HG02852 (cell line): ENCODE measurements at regions not wholly inside any gene's neighbourhood (a gene's known extent, or its start where the extent isn't known, plus 50 kb on each side); places are given as distances from the start of the nearest gene placed in this dataset.
"Not testable (repeated sequence)": the region's sequence is repeated elsewhere in the genome, so short reads cannot be mapped to it uniquely, and the experiment has no call there.

Experiments used
- ATAC-seq: cut with Tn5 transposase; IDR thresholded peaks from one replicate; pipeline ENCODE4 v1.9.1; 2021; ENCODE audit warnings: mild to moderate bottlenecking, moderate library complexity; ENCODE audit not compliant: unreplicated experiment

DNA sequence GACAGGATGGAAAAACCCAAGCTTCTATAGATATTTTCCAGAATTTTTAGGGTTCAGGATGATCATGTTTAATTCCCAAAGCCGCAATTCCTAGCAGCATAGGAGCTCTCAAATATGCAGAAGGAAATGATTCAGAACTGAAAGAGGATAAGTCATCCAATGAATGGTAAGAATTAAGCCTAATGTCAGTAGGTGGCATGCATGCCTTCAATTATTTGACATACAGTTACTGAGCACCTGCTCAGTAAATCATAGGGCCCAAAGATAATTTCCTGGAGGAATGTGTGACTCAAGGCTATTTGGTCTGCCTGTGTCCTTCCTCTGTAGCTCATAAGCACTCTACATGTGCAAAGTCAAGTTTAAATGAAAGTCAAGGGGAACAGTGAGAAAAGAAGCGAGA, 116.8 kb upstream of the SLC38A4 start:
- ATAC-seq, result no peak

DNA sequence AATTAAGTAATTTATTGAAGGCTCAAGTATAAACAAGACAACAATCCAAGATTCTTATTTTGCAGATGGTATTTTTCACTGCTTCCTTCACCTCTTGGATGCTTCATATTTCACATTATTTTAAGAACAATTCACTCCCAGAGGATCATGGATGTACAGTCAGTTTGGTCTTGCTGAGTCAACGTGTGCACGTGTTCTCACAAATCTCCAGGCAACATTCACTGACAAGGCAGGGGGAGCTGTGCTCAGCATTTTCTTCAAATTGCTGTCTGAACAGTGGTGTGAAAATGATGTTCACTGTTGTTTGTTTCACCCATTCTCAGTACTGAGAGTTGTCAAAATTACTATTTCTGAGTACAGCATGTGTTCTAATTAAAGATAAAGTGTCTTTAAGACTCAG, 118.3 kb upstream of the SLC38A4 start:
- ATAC-seq, result no peak

DNA sequence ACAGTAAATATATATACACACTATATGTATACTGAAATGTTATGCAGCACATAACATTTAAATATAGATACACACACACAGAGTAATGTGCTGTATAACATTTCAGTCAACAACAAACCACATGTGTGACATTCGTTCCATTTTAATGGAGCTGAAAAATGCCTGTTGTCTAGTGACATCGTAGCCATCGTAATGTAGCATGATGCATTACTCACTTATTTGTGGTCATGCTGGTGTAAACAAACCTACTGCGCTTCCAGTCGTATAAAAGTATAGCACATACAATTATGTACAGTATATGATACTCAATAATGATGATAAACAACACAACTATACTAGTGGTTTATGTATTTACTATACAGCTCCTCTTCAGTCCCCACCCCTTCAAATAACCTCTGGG, 119.0 kb upstream of the SLC38A4 start:
- ATAC-seq, result no peak

DNA sequence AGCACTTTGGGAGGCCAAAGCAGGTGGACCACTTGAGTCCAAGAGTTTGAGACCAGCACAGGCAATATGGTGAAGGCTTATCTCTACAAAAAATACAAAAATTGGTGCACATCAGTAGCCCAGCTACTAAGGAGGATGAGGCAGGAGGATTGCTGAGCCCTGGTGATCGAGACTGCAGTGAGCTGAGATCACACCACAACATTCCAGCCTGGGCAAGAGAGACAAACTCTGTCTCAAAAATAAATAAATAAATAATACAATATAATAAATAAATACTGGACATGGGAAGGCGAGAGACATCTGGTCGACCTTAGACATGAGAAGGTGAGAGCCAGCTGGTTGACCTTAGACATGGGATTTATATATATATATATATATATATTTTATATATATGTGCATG, 119.8 kb upstream of the SLC38A4 start:
- ATAC-seq, result no peak

DNA sequence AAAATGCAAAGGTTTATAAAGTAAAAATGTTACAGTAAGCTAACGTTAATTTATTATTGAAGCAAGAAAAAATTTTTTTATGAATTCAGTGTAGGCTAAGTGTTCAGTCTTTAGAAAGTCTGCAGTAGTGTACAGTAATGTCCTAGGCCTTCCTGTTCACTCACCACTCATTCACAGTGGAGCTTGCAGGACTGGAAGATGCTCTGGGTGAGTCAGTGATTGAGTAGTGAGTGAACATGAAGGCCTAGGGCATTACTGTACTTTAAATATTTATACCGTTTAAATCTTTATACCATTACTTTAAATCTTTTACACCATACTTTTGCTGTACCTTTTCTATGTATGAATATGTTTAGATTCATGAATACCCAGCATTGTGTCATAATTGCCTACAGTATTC, 120.3 kb upstream of the SLC38A4 start:
- ATAC-seq, result no peak

DNA sequence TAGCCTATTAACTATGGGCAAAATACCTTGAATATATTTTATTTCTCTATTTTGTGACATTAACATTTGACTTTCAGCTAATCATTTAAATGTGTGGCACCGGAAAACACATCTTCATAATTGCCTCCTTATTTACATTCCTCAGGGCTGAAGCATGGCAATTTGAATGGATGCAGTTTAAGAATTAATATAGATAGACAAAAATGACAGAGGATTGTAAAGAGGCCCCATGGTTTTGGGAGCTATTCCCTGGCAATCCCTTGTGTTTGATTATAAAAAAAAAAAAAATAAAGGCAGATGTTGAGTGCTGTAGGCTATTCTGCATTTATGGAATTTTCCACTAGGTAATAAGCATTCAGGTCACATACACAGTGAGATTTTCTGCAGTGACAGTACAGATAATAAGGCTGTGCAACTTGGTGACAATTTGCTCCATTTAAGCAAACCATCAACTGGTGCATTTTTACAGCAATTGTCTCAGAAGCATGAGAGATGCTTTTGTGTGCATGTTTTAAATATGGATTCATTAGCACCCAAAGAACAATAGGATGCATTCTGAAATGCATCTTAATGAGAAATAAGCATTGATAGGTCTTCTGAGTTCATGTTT, 123.2 kb upstream of the SLC38A4 start:
- ATAC-seq, result no peak

DNA sequence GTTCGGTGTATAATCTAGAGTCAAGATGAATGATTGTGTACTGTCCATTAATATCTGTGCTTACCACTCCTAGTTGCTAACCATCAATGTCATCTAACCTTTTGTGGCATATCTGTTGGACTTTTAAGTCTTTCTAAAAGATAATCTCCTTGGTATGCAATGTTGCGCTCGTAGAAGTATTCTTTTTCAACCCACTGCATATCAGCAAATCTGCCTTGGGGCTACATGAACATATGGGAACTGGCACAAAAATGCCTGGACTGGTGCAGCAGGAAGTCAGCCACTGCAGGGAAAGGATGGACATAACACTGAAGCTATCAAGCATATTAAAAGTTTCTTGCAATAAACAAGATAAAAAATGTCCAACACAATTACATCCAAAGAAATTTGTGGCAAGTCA, 124.3 kb upstream of the SLC38A4 start:
- ATAC-seq, result no peak

DNA sequence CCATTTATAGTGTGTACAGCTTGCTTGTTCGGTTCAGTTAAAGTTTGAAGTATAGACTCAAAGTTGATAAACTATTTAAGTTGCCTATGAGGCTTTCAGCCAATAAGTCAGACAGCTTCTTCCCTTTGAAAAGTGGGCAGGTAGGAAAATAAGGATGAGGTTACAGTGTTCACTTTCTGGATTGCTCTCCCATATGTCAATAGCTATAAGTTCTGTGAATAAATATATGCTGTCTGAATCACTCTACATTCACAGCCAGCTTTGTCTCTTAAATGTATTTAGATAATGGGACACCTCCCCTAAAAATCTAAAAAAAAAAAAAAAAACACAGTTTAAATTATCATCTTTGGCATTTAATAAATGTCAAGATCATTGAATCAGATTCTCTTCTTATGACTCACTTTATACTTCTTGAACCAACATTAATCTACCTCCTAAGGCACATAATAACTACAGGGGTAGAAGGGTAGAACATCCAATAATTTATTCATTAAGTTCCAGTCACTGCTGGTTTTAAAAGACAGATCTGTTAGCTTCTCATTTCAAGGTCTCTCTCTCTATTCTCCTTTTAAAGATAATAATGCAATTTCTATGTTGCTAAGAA, 126.4 kb upstream of the PCED1B start:
- no peak for ATAC-seq

DNA sequence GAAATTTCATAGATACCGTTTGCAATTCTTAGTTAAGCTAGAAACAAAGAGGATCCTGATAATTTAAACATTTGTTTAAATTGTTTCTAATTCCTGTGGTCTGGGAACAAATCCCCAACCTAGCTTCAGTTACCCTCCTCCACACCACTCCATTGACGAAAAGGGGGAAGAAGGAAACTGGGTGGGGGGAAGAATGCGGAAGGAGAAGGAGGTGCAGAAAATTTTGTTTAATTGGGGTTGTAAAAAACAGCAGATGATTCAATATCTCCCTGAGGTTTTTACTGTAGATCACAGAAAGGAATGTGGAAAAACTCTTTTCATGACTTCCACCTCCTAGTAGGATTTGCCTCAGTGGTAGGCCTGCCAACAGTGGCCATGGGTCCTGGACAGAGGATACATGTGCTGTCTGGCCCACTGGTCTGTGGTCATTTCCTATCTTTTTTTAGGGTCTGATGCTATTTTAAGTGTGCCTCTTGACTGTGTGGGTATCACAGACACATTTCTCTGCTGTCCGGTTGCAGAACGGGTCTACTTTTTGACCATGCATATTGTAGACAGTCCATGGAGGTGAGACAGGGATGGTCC, 122.9 kb upstream of the PCED1B start:
- no peak for ATAC-seq

DNA sequence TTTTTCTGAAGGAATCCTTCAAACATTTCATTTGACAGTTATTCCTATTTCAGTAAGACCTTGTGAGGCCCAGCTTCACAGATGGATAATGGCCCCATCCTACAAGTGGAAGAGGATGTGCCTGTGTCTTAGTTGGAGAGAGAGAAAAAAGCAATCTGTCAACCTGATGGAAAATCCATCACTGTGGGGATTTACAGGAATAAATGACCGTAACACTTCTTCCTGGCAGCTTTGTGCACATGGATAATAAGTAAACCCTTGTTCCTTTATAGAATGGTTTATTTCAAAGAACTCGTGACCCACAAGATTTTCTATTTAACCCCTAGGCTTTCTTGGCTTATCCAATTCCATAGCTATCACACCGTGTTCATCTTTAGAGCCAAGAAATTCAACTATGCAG, 121.4 kb upstream of the PCED1B start:
- no peak for ATAC-seq

DNA sequence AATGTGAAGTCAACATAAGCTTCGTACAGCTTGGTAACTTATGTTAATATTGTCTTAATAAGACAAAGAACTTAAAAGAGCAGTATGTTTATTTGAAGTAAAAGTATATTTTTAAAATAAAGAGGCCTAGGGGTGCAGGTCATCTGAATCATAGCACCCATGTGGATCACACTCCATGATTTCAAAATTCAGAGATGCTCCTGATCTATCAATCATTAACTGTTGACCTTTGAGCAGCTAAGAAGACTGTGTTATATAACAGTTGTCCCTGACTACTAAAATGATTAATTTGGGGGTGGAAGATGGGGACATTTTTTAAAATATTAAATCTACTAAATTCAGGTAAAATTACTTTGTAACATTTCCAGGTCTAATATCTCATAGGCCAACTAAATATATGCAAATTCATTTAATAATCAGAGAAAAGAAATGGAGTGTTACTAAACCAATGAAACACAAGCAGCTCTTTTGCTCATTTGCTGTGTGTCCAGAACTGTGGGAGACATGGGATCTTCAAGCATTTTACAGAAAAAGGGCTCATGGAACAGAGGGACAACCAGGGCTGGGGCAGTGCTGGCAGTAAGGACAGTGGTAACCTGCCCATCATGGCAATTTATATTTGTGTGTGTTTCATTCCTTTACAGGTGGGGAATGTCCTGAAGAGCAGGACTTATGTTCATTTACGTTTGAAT, 120.7 kb upstream of the PCED1B start:
- no peak for ATAC-seq

DNA sequence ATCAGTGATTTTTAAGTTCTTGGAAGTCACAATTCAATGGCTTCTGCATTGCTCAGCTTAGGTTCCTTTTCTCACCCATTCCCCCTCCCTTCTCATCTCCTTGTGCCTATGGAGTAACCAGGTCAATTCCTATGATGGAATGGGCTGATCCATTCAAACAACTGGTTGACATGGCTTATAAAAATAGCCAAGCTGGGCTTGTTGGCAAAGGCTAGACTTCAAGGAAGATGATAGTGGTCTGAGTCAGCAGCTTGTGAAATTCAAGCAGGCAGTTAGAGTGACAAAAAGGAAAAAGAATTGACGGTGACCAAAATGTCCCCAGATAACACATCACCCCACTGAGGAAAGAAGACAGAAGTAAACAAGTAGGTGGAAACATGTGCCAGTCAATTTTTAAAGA, 119.9 kb upstream of the PCED1B start:
- no peak for ATAC-seq

DNA sequence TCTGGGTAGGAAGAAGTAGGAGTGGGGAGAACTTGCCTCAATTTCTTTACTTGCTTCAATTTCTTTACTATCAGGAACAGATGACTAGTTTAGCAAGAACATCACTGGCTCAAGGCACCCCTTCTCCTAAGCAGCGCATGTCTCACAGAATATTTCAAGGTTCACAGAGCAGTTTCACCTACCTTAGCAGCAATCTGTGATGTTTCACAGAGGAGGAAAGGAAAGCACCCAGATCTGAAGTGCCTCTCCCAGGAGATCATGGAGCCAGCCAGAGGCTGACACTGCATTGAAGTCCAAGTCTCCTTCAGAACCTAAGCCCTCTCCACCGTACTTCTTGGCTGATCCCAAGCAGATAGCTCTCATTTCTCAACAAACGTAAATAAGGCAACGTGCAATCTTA, 118.7 kb upstream of the PCED1B start:
- ATAC-seq, result no peak

DNA sequence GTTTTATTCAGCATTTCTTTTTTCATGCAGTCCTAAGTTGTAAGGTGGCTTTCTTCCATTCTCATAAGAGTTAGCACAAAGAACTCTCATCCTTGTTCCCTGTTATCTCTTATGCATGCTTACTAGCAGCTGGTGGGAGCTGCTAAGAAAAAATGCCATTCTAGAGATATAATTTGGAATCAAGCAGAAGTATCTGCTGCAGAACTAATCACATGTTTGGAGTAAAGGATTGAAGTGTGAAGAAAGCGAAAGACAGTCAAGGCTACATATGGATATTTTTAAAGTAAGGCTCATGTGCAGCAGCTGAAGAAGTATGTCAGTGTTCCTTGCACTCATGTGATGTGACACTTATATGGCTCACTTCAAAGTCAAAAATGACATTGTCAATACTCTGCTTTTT, 116.2 kb upstream of the PCED1B start:
- no peak for ATAC-seq

DNA sequence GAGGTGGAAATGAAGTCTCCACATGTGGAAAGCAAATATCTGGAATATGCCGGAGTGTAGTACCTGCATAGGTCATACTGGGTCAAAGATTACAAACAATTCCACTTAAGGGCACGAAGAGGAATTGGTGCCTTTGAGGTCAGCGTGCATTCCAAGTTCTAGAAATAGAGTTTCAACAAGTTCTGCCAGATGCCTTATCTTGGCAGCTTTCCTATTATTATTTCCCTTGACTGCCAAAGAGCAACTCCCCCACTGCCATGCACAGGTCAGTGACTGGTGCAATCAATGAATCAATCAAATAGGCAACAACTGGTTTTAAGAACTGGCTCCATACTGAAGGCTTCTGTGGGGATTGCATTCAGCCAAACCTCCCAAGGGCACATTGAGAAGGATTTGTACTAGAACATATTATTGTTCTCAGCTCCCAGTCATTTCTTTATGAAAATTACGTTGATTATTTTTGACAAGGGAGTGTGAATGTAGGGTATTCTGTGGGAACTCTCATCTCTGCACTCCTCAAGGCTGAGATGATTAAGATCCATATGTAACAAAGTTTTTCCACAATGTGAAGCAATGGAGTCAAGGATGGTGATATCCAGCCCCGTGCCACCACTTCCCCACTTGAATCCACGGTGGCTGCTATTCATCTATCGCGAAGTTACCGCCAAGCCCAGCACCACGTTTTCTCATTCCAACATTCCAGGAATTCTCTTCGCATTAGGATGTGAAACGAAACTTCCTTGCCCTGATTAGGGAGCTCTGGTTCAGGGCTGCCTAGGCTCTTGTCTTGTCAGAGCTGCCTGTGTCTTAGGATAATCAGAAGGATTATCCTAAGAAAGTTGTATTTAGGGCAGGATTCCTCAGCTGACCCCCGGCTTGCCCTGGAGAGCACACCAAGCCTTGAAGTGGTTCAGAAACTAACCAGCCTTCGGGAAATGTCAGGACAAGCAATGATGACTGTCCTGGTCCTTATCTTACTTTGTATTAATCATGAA, 115.1 kb upstream of the PCED1B start:
- ATAC-seq, result no peak

DNA sequence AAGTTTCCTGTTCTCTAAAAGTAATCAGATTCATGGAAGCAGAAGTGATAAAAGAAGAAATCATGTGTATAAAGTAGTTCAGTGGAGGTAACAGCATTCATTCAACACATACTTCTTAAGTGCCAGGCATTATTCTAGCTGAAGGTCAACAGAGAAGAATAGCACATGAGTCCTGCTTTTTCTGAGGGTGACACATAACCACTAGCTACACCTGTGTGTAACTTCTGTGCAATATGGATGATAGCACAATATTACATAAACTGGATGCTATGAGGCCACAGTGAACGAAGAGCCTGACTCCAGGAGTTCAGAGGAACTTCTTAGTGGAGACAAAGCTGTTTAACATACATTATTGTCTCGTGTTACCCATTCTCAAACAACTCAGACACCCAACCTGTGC, 114.3 kb upstream of the PCED1B start:
- ATAC-seq, result no peak

DNA sequence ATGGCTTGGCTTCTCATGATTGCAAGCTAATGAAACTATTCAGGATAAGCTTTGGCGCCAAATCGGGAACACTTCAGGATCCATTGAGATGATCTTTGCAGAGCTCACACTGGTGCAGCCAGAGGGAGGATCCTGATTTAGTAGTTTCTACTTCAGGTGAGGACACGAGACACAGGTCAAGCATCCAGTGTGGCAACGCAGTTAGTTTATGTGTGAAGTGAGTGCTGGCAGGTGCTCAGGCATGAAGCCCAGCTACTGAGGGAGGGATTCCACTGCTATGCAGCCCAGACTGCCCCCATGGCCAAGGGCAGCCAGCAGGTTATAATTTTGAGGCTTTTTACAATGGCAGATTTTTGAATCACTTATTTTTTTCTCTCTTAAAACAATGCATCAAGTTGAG, 113.5 kb upstream of the PCED1B start:
- ATAC-seq, result no peak

DNA sequence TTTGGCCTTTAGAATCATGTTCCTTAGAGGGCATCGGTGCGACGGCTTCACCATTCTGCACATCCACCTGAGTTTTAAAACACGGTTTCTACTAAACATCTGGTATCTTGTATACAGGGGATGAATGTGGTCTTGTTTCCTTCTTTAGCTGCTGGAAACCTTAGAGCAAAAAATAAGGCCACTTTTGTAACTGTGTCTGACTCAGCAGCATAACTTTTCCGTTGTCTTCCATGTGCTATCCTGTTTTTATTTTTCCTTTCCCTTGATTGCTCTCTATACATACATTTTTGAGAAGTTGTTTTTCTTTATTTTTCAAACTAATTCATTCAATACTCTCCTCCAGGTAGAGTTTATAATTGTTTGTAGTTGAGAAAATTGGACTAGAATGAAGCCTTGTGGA, 108.8 kb upstream of the PCED1B start:
- ATAC-seq, result no peak

DNA sequence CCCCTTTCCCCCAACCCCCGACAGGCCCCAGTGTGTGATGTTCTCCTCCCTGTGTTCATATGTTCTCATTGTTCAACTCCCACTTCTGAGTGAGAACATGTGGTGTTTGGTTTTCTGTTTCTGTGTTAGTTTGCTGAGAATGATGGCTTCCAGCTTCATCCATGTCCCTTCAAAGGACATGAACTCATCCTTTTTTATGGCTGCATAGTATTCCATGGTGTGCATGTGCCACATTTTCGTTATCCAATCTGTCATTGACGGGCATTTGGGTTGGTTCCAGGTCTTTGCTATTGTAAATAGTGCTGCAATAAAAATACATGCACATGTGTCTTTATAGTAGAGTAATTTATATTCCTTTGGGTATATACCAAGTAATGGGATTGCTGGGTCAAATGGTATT, 105.5 kb upstream of the PCED1B start:
- not testable (repeated sequence) for ATAC-seq

DNA sequence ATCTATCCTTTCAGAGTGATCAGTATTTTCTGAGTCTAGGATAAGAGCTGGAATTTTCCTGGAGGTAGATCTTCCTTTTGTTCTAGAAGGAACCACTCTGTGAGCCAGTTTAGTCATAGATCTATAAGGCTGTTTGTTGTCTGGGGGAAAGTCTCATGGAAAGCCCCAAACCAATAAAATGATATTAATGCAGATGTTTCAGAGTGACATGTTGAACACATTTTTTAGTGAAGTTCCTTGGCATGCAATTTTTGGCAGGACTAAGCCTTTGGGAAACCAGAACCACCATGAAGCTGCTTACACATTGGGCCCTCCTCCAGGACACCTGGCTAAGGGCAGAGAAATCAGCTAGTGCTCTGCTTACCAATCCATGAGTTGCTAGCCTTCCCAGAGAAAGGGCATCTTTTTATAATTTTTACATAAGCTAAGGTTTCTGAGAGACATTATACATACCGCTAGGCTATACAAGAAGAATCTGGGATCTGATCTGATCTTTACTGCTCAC, 101.5 kb upstream of the PCED1B start:
- no peak for ATAC-seq

DNA sequence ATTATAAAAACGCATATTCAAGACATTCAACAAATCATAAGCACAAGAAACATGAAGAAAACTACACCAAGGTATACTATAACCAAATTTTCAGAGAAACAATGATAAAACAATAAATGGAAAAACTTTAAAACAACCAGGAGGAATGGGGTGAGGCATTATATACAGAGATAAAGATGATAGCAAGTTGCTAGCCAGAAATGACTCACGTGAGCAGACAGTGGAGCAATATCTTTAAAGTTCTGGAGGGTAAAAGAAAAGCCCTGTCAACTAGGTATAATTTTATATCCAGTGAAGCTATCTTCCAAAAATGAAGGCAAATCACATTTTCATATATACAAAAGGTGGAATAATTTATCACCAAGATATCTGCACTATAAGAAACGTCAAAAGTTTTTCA, 97.8 kb upstream of the PCED1B start:
- no peak for ATAC-seq
